Small intestine (tissue), 7 donors: ENCODE measurements at regions not wholly inside any gene's neighbourhood (a gene's known extent, or its start where the extent isn't known, plus 50 kb on each side); places are given as distances from the start of the nearest gene placed in this dataset.
A peak's percentile ranks its signal among the peaks of the same experiment; 100 is the strongest.

ENCODE experiments used
- DNase-seq, 2 donors: peaks; one replicate each; pipeline versions ENCODE4 v3.0.0 to v3.0.0-alpha.2; 2013
- FAIRE-seq: peaks from 2 replicates; lab custom pipeline; 2012; peaks lifted over from hg19 to GRCh38; lab: Jason Lieb, UNC
- H3K27ac ChIP-seq, 3 donors: one replicate each; pipeline ENCODE4 v1.5.1; 2013; ENCODE audit warnings: low read length in 2 of 3, mild to moderate bottlenecking in 2 of 3, control low read depth in 1 of 3, inconsistent platforms in 1 of 3, low read depth in 1 of 3, moderate library complexity in 1 of 3
- H3K27me3 ChIP-seq, 3 donors: one replicate each; pipeline ENCODE4 v1.6.1; 2013; ENCODE audit warnings: low read length in 3 of 3, inconsistent platforms in 1 of 3; ENCODE audit not compliant: control insufficient read depth in 3 of 3, insufficient read depth in 3 of 3
- H3K36me3 ChIP-seq, 3 donors: one replicate each; pipeline ENCODE4 v1.6.1; 2013; ENCODE audit warnings: low read length in 3 of 3, inconsistent platforms in 1 of 3, low read depth in 1 of 3, mild to moderate bottlenecking in 1 of 3, moderate library complexity in 1 of 3; ENCODE audit not compliant: control insufficient read depth in 3 of 3, insufficient read depth in 2 of 3
- H3K4me1 ChIP-seq, 3 donors: one replicate each; pipeline ENCODE4 v1.6.1; 2013; ENCODE audit warnings: low read length in 2 of 3, inconsistent platforms in 1 of 3, low read depth in 1 of 3, mild to moderate bottlenecking in 1 of 3, moderate library complexity in 1 of 3; ENCODE audit not compliant: control insufficient read depth in 3 of 3, insufficient read depth in 2 of 3
- H3K4me3 ChIP-seq, 3 donors: one replicate each; pipeline ENCODE4 v1.5.1; 2013; ENCODE audit warnings: low read length in 3 of 3, control low read depth in 1 of 3, inconsistent platforms in 1 of 3, low read depth in 1 of 3, mild to moderate bottlenecking in 1 of 3, moderate library complexity in 1 of 3
- H3K9me3 ChIP-seq, 2 donors: one replicate each; pipeline ENCODE4 v1.6.1; 2013; ENCODE audit warnings: low read depth in 1 of 2, low read length in 1 of 2; ENCODE audit not compliant: control insufficient read depth in 2 of 2, insufficient read depth in 1 of 2
- WGBS, 3 donors: extraction: QIAGEN DNeasy Blood & Tissue Kit; methylation state at CpG; one replicate each; pipeline ENCODE4 v1.1.7; 2013; 5-methylcytosine and 5-hydroxymethylcytosine counted together
- donor health status: healthy with polysubstance abuse.
- donor health status: control.
- donor health status: control.
- donor health status: Bipolar disorder and iron deficiency.
- donor health status: healthy.

DNA sequence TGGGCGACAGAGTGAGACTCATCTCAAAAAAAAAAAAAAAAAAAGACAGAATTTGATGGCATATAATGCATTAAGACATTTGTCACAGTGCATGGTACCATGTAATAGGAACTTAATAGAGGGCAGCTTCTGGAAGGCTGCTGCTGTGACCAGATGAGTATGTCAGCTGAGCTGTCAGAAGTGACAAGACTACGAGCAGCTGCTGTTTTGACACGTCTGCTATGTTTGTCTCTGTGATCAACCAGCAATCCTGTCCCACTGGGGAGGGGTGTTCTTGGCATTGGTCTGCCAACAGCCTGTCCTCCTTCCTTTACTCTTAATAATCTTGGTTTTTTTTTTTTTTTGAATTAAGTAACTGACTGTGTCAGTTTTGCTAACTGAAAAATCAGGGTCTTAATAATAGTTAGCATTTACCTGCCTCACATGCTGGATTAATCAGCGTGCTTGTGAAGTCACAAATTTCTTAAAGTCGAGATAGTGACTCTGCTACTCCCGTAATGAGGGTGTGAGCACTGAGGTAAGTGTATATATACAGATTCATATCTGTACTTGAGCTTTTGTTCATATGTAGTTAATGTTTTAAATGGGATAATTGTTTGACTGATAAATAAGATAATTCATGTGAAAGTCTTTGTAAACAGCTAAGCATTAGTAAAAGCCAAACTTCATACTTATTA, 152.4 kb downstream of the BMP2 start:
- DNase-seq (no peak), FAIRE-seq (no peak)
- Histone ChIP-seq H3K4me1 (no peaks in the 10 kb centered on the region), H3K27me3 (no peaks in the 10 kb centered on the region), H3K36me3 (no peaks in the 10 kb centered on the region), H3K4me3 (no peak overlapping the region), H3K9me3 (no peaks in the 10 kb centered on the region), H3K27ac (no peak overlapping the region)
- 34 to 63% (median 43%) methylated on average over 6 of the region's 6 CpGs for WGBS, 3 donors

DNA sequence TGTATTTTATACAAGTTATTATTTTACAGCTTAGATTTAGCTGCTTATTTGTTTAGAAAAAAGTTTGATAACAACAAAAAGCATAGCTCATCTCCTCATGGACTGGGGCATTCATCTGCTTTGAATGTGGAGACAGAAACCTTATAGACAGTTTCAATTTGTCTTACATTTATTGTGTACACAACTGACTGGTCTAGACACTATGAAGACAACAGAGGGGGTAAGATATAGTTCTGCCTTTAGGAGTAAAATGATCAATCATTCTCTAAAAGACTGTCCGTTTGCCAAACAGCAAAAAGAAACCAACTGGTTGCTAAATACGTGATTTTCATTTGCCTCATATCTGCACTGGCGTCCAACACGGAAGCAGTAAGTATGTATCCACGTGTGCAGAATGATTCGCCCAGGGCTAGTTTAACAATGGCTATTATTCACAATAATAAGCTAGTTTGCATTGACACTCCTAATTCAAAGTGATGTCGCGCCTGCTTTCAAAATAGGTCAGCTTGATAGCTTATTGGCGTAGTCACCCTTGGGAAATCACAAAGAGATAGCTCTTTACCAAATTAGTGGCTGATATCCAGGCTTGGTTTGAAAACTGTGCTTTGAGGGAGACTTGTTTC, 153.6 kb downstream of the BMP2 start:
- H3K4me3 ChIP-seq, result no peak overlapping the region
- DNase-seq (peak in 1 of 2 donors; percentile 3), FAIRE-seq (no peak)
- no peaks in the 10 kb centered on the region for H3K36me3 ChIP-seq
- no peak overlapping the region for H3K27ac ChIP-seq
- WGBS, 3 donors, result 55 to 74% (median 65%) methylated on average over 9 of the region's 9 CpGs
- H3K9me3 ChIP-seq, result no peaks in the 10 kb centered on the region
- H3K27me3 ChIP-seq, result no peaks in the 10 kb centered on the region
- H3K4me1 ChIP-seq, result no peaks in the 10 kb centered on the region

DNA sequence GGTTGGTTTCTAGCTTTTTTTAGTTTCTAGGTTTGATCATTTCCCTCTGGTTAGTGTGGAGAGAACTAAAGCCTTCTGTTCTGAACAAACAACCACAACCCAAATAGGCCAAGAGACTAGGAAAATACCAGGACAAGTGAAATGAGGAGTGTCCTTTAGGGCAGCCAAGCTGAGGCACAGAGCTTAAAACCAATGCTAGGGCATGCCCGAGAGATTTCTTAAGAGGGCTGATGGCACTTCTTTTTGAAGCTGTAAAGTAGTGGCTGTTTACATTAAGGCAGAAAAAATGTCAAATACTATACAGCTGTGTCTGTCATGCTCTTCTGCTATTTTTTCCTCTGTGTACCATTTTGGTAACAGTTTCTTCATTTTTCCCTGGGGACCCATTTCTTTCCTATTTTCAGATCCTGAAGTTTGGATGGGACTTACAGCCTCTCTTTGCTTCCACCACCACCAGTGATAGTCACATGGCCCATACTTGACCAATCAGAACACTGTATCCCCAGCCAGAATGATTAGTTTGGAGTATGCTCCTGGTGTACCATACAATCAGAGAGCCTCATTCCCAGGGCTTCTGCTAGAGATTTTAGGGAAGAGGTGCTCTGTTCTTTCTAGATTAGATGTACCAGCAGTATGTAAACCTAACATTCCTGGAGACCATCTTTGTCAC, 154.4 kb downstream of the BMP2 start:
- H3K4me3 ChIP-seq, result no peak overlapping the region
- 63 to 75% (median 71%) methylated on average over 1 of the region's 1 CpG for WGBS, 3 donors
- no peaks in the 10 kb centered on the region for H3K27me3 ChIP-seq
- H3K4me1 ChIP-seq, result no peaks in the 10 kb centered on the region
- H3K27ac ChIP-seq, result no peak overlapping the region
- DNase-seq (no peak), FAIRE-seq (no peak)
- no peaks in the 10 kb centered on the region for H3K9me3 ChIP-seq
- no peaks in the 10 kb centered on the region for H3K36me3 ChIP-seq

DNA sequence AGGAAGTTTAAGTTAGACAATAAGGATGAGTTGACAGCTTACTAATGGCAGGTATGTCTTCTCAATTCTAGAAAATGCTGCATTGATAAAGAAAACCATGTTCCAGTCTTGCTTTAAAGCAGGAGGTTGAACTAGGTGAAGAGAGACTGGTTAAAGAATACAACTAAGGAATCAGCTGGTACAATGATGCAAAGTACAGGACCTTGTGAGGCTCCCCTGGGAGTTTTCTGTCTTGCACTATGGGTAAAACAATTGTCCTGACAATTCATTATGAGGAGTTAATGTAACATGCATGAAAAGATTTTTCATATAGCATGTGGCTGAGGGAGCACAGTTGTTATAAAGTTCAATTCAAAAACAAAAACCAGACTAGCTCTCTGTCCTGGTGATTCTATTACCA, 157.2 kb downstream of the BMP2 start:
- Histone ChIP-seq H3K4me1 (no peaks in the 10 kb centered on the region), H3K9me3 (no peaks in the 10 kb centered on the region), H3K36me3 (no peaks in the 10 kb centered on the region), H3K4me3 (no peak overlapping the region), H3K27ac (no peak overlapping the region), H3K27me3 (no peaks in the 10 kb centered on the region)
- DNase-seq (no peak), FAIRE-seq (no peak)

DNA sequence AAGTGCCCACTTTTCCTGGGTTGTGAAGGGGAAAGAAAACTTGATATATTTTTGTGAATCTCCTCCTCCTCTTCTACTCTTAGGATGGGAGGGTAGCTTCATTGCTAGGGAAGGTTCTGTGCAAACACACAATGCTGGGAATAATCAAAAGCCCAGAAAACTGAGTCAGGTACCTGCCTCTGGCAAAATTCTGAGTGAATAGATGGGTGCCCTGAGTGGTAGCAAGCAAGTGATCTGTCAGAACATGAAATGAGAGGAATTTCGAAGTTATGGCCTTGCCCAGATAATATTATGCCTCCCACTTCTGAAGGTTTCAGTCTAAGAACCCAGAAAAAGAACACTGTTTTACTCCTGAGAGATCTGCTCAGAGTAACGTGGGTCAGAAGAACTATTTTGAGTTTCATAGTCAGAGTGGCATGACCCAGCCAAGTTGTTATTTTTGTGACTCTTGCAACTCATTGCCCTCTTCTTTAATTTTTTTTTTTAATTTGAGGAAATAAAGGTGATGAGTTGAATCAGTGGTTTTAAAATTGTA, 158.3 kb downstream of the BMP2 start:
- FAIRE-seq, result no peak

DNA sequence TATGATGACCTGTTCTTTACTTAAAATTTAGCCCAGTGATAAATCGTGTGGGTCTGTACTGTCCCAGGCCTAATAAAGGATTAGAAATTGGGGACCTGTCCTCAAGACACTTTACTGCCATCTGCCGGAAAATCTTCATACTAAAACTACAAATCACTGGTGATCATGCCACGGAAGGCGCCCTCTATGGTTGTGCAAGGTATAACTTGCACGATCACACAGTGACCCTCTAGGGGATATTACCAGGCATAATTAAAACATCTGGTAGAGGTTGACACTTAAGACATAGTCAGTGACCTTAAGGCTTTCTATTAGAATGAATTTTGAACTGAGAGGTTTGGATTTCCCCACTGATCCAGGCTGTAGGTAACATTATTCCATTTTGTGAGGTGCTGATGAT, 172.6 kb downstream of the BMP2 start:
- FAIRE-seq (no peak), DNase-seq (peak in 1 of 2 donors; percentile 9)
- Histone ChIP-seq H3K4me3 (no peak overlapping the region), H3K27me3 (no peaks in the 10 kb centered on the region), H3K36me3 (no peaks in the 10 kb centered on the region), H3K4me1 (no peaks in the 10 kb centered on the region), H3K9me3 (no peaks in the 10 kb centered on the region), H3K27ac (no peak overlapping the region)
- 50 to 52% (median 50%) methylated on average over 5 of the region's 5 CpGs for WGBS, 3 donors

More for the DNA sequence above, 158.3 kb downstream of the BMP2 start:
- H3K27ac ChIP-seq, result no peak overlapping the region
- no peaks in the 10 kb centered on the region for H3K36me3 ChIP-seq
- H3K4me3 ChIP-seq, result no peak overlapping the region
- H3K4me1 ChIP-seq, result no peaks in the 10 kb centered on the region
- no peaks in the 10 kb centered on the region for H3K9me3 ChIP-seq
- WGBS, 3 donors, result 45 to 70% (median 50%) methylated on average over 2 of the region's 2 CpGs
- no peaks in the 10 kb centered on the region for H3K27me3 ChIP-seq
- DNase-seq, result no peak

DNA sequence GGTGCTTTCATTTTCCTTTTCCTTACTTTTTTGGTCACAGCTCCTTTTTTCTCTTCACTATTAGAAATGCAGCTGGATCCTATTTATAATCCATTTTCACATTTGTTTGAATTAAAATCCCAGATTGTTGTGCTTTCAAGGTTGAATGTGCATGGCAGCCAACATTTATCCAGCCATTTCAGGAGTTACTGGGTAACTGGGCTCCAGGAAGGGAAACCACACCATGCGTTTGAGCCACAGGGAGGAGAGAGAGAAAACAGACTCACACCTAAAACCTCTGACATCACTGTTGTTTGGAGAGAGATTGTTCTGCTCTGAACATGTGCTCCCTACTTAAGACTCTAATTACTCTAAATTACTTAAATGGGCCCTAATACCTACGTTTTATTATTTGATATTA, 173.4 kb downstream of the BMP2 start:
- H3K36me3 ChIP-seq, result no peaks in the 10 kb centered on the region
- WGBS, 3 donors, result 7 to 30% (median 20%) methylated on average over 2 of the region's 2 CpGs

DNA sequence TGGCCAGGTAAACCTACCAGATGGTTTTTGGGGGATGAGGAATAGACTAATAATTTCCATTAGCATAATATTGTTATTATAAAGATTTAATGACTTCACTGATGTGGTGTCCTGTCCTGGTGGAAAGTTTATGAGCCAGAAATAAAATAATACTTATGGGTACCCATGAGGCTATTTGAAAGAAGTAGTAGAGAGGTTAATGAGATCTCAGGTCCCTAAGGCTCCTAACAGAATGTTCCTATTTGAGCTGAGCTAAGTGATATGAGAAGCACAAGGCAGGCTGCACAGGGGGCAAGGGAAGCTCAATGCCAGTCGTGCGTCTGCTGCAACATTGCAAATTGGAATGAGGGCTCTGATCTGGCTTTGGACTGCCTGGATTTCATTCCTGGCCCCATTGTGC, 174.1 kb downstream of the BMP2 start:
- Histone ChIP-seq H3K27ac (no peak overlapping the region), H3K4me3 (no peak overlapping the region), H3K36me3 (no peaks in the 10 kb centered on the region), H3K27me3 (no peaks in the 10 kb centered on the region), H3K9me3 (no peaks in the 10 kb centered on the region), H3K4me1 (no peaks in the 10 kb centered on the region)
- no peak for DNase-seq
- 90 to 97% (median 92%) methylated on average over 2 of the region's 2 CpGs for WGBS, 3 donors
- FAIRE-seq, result no peak

More for the DNA sequence above, 173.4 kb downstream of the BMP2 start:
- Histone ChIP-seq H3K4me1 (no peaks in the 10 kb centered on the region), H3K27me3 (no peaks in the 10 kb centered on the region), H3K9me3 (no peaks in the 10 kb centered on the region), H3K27ac (no peak overlapping the region), H3K4me3 (no peak overlapping the region)
- DNase-seq, result no peak
- no peak for FAIRE-seq
